Upper lobe of left lung (tissue), 4 donors: ENCODE measurements at regions not wholly inside any gene's neighbourhood (a gene's known extent, or its start where the extent isn't known, plus 50 kb on each side); places are given as distances from the start of the nearest gene placed in this dataset.
"Not testable (repeated sequence)": the region's sequence is repeated elsewhere in the genome, so short reads cannot be mapped to it uniquely, and the experiment has no call there.

ENCODE experiments used
- CTCF ChIP-seq, 6 experiments: fragments of 450-650 bp in 4 of 6; fragments of 200-600 bp in 2 of 6; sonication (generic) in 2 of 6; IDR thresholded peaks; one replicate each; pipeline ENCODE4 v1.5.1; 2016 to 2019; ENCODE audit warnings: antibody characterized with exemption in 6 of 6
- POLR2A ChIP-seq, 4 donors: fragments of 450-650 bp; IDR thresholded peaks; one replicate each; pipeline ENCODE4 v1.5.1; 2016 to 2017; ENCODE audit warnings: antibody characterized with exemption in 4 of 4, mild to moderate bottlenecking in 2 of 4
- POLR2AphosphoS5 ChIP-seq, 2 donors: sonication (generic); formaldehyde crosslinking; IDR thresholded peaks; one replicate each; pipeline ENCODE4 v1.5.1; 2017; ENCODE audit warnings: antibody characterized with exemption in 2 of 2

- not testable (repeated sequence) for TF ChIP-seq CTCF, POLR2AphosphoS5, POLR2A (IDR thresholded peaks at IDR 0.05)
Measured at GRCh38 chr5:101743000-101743399, 553.1 kb downstream of the SLCO4C1 start.
